GM18498 (cell line): ENCODE measurements at regions not wholly inside any gene's neighbourhood (a gene's known extent, or its start where the extent isn't known, plus 50 kb on each side); places are given as distances from the start of the nearest gene placed in this dataset.

Source experiments
- ATAC-seq: cut with Tn5 transposase; IDR thresholded peaks from one replicate; pipeline ENCODE4 v1.9.1; 2021; ENCODE audit warnings: mild to moderate bottlenecking, moderate library complexity; ENCODE audit not compliant: unreplicated experiment

GRCh38 chr12:92582893-92583292 lies 119.9 kb upstream of the PLEKHG7 start:
- ATAC-seq: no peak

GRCh38 chr12:92582475-92582874 lies 120.3 kb upstream of the PLEKHG7 start:
- ATAC-seq: no peak

- no peak for ATAC-seq
Observed at GRCh38 chr12:92581604-92582003, 121.2 kb upstream of the PLEKHG7 start.

- no peak for ATAC-seq
Observed at GRCh38 chr12:92574911-92575570, 127.7 kb upstream of the PLEKHG7 start.

- no peak for ATAC-seq
Observed at GRCh38 chr12:92574051-92574783, 128.6 kb upstream of the PLEKHG7 start.

GRCh38 chr12:92573104-92573503 lies 129.7 kb upstream of the PLEKHG7 start:
- ATAC-seq: no peak

GRCh38 chr12:92571844-92572543 lies 130.8 kb upstream of the PLEKHG7 start:
- no peak for ATAC-seq

- ATAC-seq: no peak
Observed at GRCh38 chr12:92571169-92571568, 131.6 kb upstream of the PLEKHG7 start.

GRCh38 chr12:92570056-92570753 lies 132.6 kb upstream of the PLEKHG7 start:
- ATAC-seq: peak; percentile 92

GRCh38 chr12:92568691-92569090 lies 134.1 kb upstream of the PLEKHG7 start:
- no peak for ATAC-seq

GRCh38 chr12:92566448-92567019 lies 136.3 kb upstream of the PLEKHG7 start:
- no peak for ATAC-seq

- ATAC-seq: no peak
Observed at GRCh38 chr12:92563819-92564218, 139.0 kb upstream of the PLEKHG7 start.

GRCh38 chr12:92562063-92562734 lies 140.6 kb upstream of the PLEKHG7 start:
- ATAC-seq: no peak

- ATAC-seq: peak; percentile 31
Observed at GRCh38 chr12:92561543-92561899, 141.3 kb upstream of the PLEKHG7 start.

- no peak for ATAC-seq
Observed at GRCh38 chr12:92560713-92561542, 141.9 kb upstream of the PLEKHG7 start.

GRCh38 chr12:92558806-92559205 lies 144.0 kb upstream of the PLEKHG7 start:
- no peak for ATAC-seq

- no peak for ATAC-seq
Observed at GRCh38 chr12:92558215-92558773, 144.5 kb upstream of the PLEKHG7 start.

- ATAC-seq: no peak
Observed at GRCh38 chr12:92557422-92557724, 145.4 kb upstream of the PLEKHG7 start.

GRCh38 chr12:92556637-92557421 lies 146.0 kb upstream of the PLEKHG7 start:
- peak; percentile 23 for ATAC-seq
